ENCODE measurements at regions not wholly inside any gene's neighbourhood (a gene's known extent, or its start where the extent isn't known, plus 50 kb on each side); places are given as distances from the start of the nearest gene placed in this dataset.
"Not testable (repeated sequence)": the region's sequence is repeated elsewhere in the genome, so short reads cannot be mapped to it uniquely, and the experiment has no call there.

- DNase-seq = no peak
Measured at GRCh38 chr14:41280745-41281144, 325.9 kb upstream of the LRFN5 start.

DNA sequence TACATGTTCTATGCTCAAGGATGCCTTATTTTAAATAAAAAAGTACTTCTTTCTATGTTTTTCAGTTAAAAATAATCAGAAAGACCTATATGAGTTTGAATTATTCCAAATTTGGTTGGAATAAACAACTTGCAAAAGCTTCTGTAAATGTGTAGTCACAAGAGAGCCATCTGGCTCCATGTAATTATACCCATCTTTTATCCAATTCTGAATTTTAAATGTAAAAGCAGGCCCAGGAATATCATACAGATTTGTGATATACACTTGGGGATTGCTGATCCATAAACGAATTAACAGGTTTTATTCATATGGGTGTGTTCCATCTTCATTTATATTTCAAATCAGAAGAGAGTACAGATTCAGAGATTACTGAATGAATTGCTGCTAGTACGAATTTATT is 329.2 kb upstream of the LRFN5 start:
- no peak for DNase-seq

- DNase-seq = no peak
Measured at GRCh38 chr14:41257476-41257875, 349.2 kb upstream of the LRFN5 start.

DNA sequence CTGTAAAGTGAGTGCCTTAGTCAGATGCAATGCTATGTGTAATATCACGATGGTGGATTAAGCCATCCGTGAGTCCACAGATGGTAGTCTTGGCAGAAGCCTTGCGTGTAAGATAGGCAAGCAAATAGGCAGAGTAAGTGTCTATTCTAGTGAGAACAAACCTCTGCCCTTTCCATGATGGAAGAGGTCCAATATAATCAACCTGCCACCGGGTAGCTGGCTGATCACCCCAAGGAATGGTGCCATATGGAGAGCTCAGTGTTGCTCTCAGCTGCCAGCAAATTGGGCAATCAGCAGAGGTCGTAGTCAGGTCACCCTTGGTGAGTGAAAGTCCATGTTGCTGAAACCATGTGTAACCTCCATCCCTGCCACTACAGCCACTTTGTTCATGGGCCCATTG is 371.2 kb upstream of the LRFN5 start:
- no peak for DNase-seq

GRCh38 chr14:41230683-41231082 is 376.0 kb upstream of the LRFN5 start:
- DNase-seq = no peak

- no peak for DNase-seq
Measured at GRCh38 chr14:41229824-41230223, 376.9 kb upstream of the LRFN5 start.

GRCh38 chr14:41225433-41225832 is 381.2 kb upstream of the LRFN5 start:
- DNase-seq = no peak

DNA sequence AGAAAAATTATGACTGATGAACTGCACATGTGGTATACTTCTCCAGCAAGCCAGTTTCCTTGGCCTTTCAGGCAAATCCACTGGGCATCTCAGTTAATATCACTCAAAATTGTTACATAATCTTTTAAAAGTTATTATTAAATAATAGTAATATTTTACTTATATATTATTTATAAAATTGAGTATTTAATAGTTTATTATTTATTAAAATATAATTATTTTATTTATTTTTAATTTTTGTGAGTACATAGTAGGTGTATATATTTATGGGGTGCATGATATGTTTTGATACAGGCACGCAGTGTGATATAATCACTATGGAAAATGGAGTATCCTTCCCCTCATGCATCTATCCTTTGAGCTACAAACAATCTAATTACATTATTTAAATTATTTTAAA is 384.1 kb upstream of the LRFN5 start:
- DNase-seq = no peak

DNA sequence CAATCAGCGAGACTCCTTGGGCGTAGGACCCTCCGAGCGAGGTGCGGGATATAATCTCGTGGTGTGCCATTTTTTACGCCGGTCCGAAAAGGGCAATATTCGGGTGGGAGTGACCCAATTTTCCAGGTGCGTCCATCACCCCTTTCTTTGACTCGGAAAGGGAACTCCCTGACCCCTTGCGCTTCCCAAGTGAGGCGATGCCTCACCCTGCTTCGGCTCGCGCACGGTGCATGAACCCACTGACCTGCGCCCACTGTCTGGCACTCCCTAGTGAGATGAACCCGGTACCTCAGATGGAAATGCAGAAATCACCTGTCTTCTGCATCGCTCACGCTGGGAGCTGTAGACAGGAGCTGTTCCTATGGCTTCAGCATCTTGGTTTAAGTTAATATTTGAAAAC is 391.7 kb upstream of the LRFN5 start:
- not testable (repeated sequence) for DNase-seq

- no peak for DNase-seq
Measured at GRCh38 chr14:41201696-41202095, 405.0 kb upstream of the LRFN5 start.

- no peak for DNase-seq
Measured at GRCh38 chr14:41187868-41188267, 418.8 kb upstream of the LRFN5 start.

GRCh38 chr14:41171045-41171444 is 435.6 kb upstream of the LRFN5 start:
- DNase-seq = no peak

GRCh38 chr14:41167040-41167439 is 439.6 kb upstream of the LRFN5 start:
- DNase-seq = no peak

- DNase-seq = no peak
Measured at GRCh38 chr14:41154143-41154807, 452.4 kb upstream of the LRFN5 start.

- DNase-seq = no peak
Measured at GRCh38 chr14:41146391-41146790, 460.3 kb upstream of the LRFN5 start.

GRCh38 chr14:41144370-41144769 is 462.3 kb upstream of the LRFN5 start:
- no peak for DNase-seq

DNA sequence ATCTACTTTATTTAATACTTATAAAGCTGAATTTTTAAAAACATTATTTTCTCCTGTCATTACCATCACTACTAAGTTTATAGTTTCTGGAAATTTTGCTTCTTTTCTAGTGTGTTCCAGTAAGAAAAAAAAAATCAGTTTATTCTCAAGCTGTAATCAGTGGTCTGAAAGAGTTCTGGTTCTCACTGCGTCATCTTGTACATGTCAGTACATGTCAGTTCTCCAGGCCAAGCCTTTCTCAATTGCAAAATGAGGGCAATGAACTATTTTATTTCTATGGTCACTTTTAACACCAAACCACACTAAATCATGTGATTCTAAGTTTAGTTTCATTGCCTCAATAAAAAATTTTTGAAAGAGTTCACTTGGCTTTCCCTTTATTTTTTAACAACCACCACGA is 468.9 kb upstream of the LRFN5 start:
- no peak for DNase-seq

GRCh38 chr14:41130274-41130673 is 476.4 kb upstream of the LRFN5 start:
- no peak for DNase-seq

GRCh38 chr14:41120402-41120801 is 486.3 kb upstream of the LRFN5 start:
- DNase-seq = no peak

- no peak for DNase-seq
Measured at GRCh38 chr14:41096131-41096530, 510.5 kb upstream of the LRFN5 start.

DNA sequence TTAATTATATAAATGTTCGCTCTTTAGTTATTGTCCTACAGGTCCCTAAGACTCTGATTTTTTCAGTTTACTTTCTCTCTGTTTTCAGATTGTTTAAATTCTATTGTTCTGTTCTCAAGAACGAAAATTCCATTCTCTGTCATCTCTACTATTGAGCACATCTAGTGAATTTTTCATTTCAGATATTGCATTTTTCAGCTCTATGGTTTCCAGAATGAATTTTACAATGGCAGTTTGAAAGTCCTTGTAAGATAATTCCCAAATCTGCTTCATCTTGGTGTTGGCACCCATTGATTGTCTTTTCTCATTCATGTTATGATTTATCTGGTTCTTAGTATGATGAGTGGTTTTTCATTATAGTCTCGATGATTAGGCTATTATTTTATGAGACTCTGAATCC is 519.6 kb upstream of the LRFN5 start:
- no peak for DNase-seq

GRCh38 chr14:41073544-41073943 is 533.1 kb upstream of the LRFN5 start:
- no peak for DNase-seq

- DNase-seq = no peak
Measured at GRCh38 chr14:41072776-41073175, 533.9 kb upstream of the LRFN5 start.

DNA sequence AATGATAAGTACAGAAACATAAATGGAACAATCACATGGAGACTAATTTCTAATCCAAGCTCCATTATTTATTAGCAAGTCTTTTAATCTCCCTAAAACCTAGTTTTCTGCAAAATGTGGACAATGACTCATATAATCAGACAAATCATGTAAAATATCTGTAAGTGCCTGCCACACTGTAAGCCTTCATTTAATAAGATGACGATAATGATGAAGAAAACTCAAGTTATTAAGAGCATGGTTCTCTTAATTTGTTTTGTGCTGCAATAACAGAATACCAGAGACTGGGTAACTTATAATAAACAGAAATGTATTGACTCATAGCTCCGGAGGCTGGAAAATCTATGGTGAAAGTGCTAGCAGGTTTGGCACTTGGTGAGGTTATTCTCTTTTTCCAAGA is 535.3 kb upstream of the LRFN5 start:
- DNase-seq = no peak

GRCh38 chr14:41062826-41063225 is 543.9 kb upstream of the LRFN5 start:
- no peak for DNase-seq

DNA sequence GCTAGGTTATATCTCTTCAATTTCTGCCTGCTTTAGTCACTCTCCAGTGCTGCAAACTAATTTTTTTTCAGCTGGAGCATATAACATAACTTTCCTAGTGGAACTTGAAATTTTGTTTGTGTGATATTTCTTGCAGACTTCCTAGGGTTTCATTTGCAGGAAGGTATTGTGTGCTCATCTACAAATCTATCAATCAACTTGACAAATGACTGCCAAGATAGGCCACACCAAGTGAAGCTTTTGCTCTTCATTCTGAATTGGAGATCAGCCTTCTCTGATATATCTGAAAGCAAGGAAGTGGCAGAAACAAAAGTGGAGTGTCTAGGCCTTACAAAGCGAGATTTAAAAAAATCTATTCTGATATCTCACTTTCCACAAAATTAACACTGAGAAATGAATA is 551.1 kb upstream of the LRFN5 start:
- DNase-seq = no peak
